Memory B cell (primary cell): ENCODE measurements at regions not wholly inside any gene's neighbourhood (a gene's known extent, or its start where the extent isn't known, plus 50 kb on each side); places are given as distances from the start of the nearest gene placed in this dataset.

ENCODE experiments used
- ATAC-seq: fragments of 150-1000 bp; cut with Tn5 transposase; 2 replicates; pipeline ENCODE4 v1.10.0; 2021; ENCODE audit warnings: low read depth, mild to moderate bottlenecking, moderate library complexity
- DNase-seq, 2 donors: peaks; one replicate each; pipeline ENCODE4 v3.0.0; 2022; ENCODE audit warnings: low spot score in 2 of 2
- H3K27ac Mint-ChIP-seq: one replicate; pipeline ENCODE4 v1.8.0; 2022; ENCODE audit warnings: mild to moderate bottlenecking, moderate library complexity, mixed read lengths
- H3K27me3 Mint-ChIP-seq: one replicate; pipeline ENCODE4 v1.8.0; 2022; ENCODE audit warnings: mixed read lengths
- H3K36me3 Mint-ChIP-seq: one replicate; pipeline ENCODE4 v1.8.0; 2022; ENCODE audit warnings: mild to moderate bottlenecking, mixed read lengths
- H3K4me1 Mint-ChIP-seq: one replicate; pipeline ENCODE4 v1.8.0; 2022; ENCODE audit warnings: mixed read lengths
- H3K4me3 Mint-ChIP-seq: one replicate; pipeline ENCODE4 v1.8.0; 2022; ENCODE audit warnings: mild to moderate bottlenecking, moderate library complexity, mixed read lengths
- H3K9me3 Mint-ChIP-seq: one replicate; pipeline ENCODE4 v1.8.0; 2022; ENCODE audit warnings: mixed read lengths

GRCh38 chr3:194925614-194926013 lies 239.9 kb downstream of the FAM43A start:
- DNase-seq = no peak
- Mint-ChIP-seq H3K36me3 (no peaks in the 10 kb centered on the region), H3K27me3 (peaks cover 1% of the 10 kb centered on the region), H3K4me1 (peaks cover 7% of the 10 kb centered on the region), H3K27ac (no peak overlapping the region), H3K4me3 (no peak overlapping the region), H3K9me3 (no peaks in the 10 kb centered on the region)
- no peak for ATAC-seq

GRCh38 chr3:194928227-194928626 lies 242.5 kb downstream of the FAM43A start:
- Mint-ChIP-seq H3K4me1 (peaks cover 7% of the 10 kb centered on the region), H3K9me3 (peaks cover 1% of the 10 kb centered on the region), H3K27me3 (peaks cover 10% of the 10 kb centered on the region)

GRCh38 chr3:194928831-194929577 lies 243.3 kb downstream of the FAM43A start:
- ATAC-seq = peak; percentile 35
- DNase-seq = peak in 1 of 2 donors; percentile 16
- Mint-ChIP-seq H3K9me3 (peaks cover 1% of the 10 kb centered on the region), H3K27ac (no peak overlapping the region), H3K4me1 (peaks cover 7% of the 10 kb centered on the region), H3K27me3 (peaks cover 10% of the 10 kb centered on the region), H3K4me3 (no peak overlapping the region), H3K36me3 (peaks cover 3% of the 10 kb centered on the region)

More at GRCh38 chr3:194928227-194928626, 242.5 kb downstream of the FAM43A start:
- Mint-ChIP-seq H3K36me3 (peaks cover 3% of the 10 kb centered on the region), H3K27ac (no peak overlapping the region), H3K4me3 (no peak overlapping the region)
- DNase-seq = no peak
- no peak for ATAC-seq

- H3K27ac Mint-ChIP-seq = no peak overlapping the region
- peaks cover 7% of the 10 kb centered on the region for H3K4me1 Mint-ChIP-seq
- H3K36me3 Mint-ChIP-seq = peaks cover 3% of the 10 kb centered on the region
- H3K9me3 Mint-ChIP-seq = peaks cover 1% of the 10 kb centered on the region
- no peak overlapping the region for H3K4me3 Mint-ChIP-seq
- ATAC-seq = no peak
- peaks cover 10% of the 10 kb centered on the region for H3K27me3 Mint-ChIP-seq
- no peak for DNase-seq
Observed at GRCh38 chr3:194929578-194929960, 243.9 kb downstream of the FAM43A start.

GRCh38 chr3:194930377-194931204 lies 244.9 kb downstream of the FAM43A start:
- Mint-ChIP-seq H3K36me3 (peaks cover 3% of the 10 kb centered on the region), H3K27me3 (peaks cover 11% of the 10 kb centered on the region), H3K4me1 (peaks cover 5% of the 10 kb centered on the region), H3K9me3 (peaks cover 1% of the 10 kb centered on the region), H3K27ac (no peak overlapping the region), H3K4me3 (no peak overlapping the region)
- DNase-seq (no peak), ATAC-seq (no peak)

GRCh38 chr3:194931347-194931746 lies 245.7 kb downstream of the FAM43A start:
- Mint-ChIP-seq H3K27me3 (peaks cover 11% of the 10 kb centered on the region), H3K4me1 (peaks cover 5% of the 10 kb centered on the region), H3K9me3 (peaks cover 1% of the 10 kb centered on the region), H3K36me3 (peaks cover 3% of the 10 kb centered on the region), H3K4me3 (no peak overlapping the region), H3K27ac (no peak overlapping the region)
- DNase-seq (no peak), ATAC-seq (no peak)

GRCh38 chr3:194931865-194932264 lies 246.2 kb downstream of the FAM43A start:
- Mint-ChIP-seq H3K27me3 (peaks cover 11% of the 10 kb centered on the region), H3K4me3 (no peak overlapping the region), H3K36me3 (peaks cover 3% of the 10 kb centered on the region), H3K27ac (no peak overlapping the region), H3K9me3 (peaks cover 1% of the 10 kb centered on the region), H3K4me1 (peaks cover 5% of the 10 kb centered on the region)
- ATAC-seq (no peak), DNase-seq (no peak)

GRCh38 chr3:194933465-194933864 lies 247.8 kb downstream of the FAM43A start:
- no peak for ATAC-seq
- H3K36me3 Mint-ChIP-seq = peaks cover 3% of the 10 kb centered on the region
- H3K4me1 Mint-ChIP-seq = peaks cover 5% of the 10 kb centered on the region
- H3K4me3 Mint-ChIP-seq = no peak overlapping the region
- DNase-seq = no peak
- peaks cover 1% of the 10 kb centered on the region for H3K9me3 Mint-ChIP-seq
- peaks cover 11% of the 10 kb centered on the region for H3K27me3 Mint-ChIP-seq
- no peak overlapping the region for H3K27ac Mint-ChIP-seq

- H3K36me3 Mint-ChIP-seq = peaks cover 3% of the 10 kb centered on the region
- ATAC-seq = no peak
- H3K27me3 Mint-ChIP-seq = peaks cover 14% of the 10 kb centered on the region
- H3K4me1 Mint-ChIP-seq = no peaks in the 10 kb centered on the region
- no peak for DNase-seq
- peaks cover 1% of the 10 kb centered on the region for H3K9me3 Mint-ChIP-seq
- no peak overlapping the region for H3K27ac Mint-ChIP-seq
- H3K4me3 Mint-ChIP-seq = no peak overlapping the region
Observed at GRCh38 chr3:194935061-194935460, 249.4 kb downstream of the FAM43A start.

- ATAC-seq (no peak), DNase-seq (no peak)
- Mint-ChIP-seq H3K4me3 (no peak overlapping the region), H3K27me3 (peaks cover 14% of the 10 kb centered on the region), H3K4me1 (peaks cover under 1% of the 10 kb centered on the region), H3K9me3 (peaks cover 1% of the 10 kb centered on the region), H3K36me3 (peaks cover 3% of the 10 kb centered on the region), H3K27ac (no peak overlapping the region)
Observed at GRCh38 chr3:194935632-194936470, 250.2 kb downstream of the FAM43A start.

GRCh38 chr3:194936659-194937058 lies 251.0 kb downstream of the FAM43A start:
- peaks cover 5% of the 10 kb centered on the region for H3K4me1 Mint-ChIP-seq
- ATAC-seq (no peak), DNase-seq (no peak)
- H3K4me3 Mint-ChIP-seq = no peak overlapping the region
- peaks cover 3% of the 10 kb centered on the region for H3K36me3 Mint-ChIP-seq
- no peak overlapping the region for H3K27ac Mint-ChIP-seq
- H3K27me3 Mint-ChIP-seq = peaks cover 15% of the 10 kb centered on the region
- peaks cover 1% of the 10 kb centered on the region for H3K9me3 Mint-ChIP-seq

GRCh38 chr3:194937144-194937543 lies 251.5 kb downstream of the FAM43A start:
- H3K4me3 Mint-ChIP-seq = no peak overlapping the region
- H3K36me3 Mint-ChIP-seq = peaks cover under 1% of the 10 kb centered on the region
- H3K27me3 Mint-ChIP-seq = peaks cover 12% of the 10 kb centered on the region
- no peak for DNase-seq
- ATAC-seq = no peak
- H3K9me3 Mint-ChIP-seq = peaks cover under 1% of the 10 kb centered on the region
- H3K4me1 Mint-ChIP-seq = peaks cover 7% of the 10 kb centered on the region
- no peak overlapping the region for H3K27ac Mint-ChIP-seq

- ATAC-seq = no peak
- Mint-ChIP-seq H3K27ac (no peak overlapping the region), H3K4me1 (peaks cover 9% of the 10 kb centered on the region), H3K36me3 (no peaks in the 10 kb centered on the region), H3K4me3 (no peak overlapping the region), H3K9me3 (no peaks in the 10 kb centered on the region), H3K27me3 (peaks cover 10% of the 10 kb centered on the region)
- DNase-seq = no peak
Observed at GRCh38 chr3:194937882-194938321, 252.2 kb downstream of the FAM43A start.
